ENCODE measurements at regions not wholly inside any gene's neighbourhood (a gene's known extent, or its start where the extent isn't known, plus 50 kb on each side); places are given as distances from the start of the nearest gene placed in this dataset.

GRCh38 chr10:33434933-33435332, 100.5 kb upstream of the NRP1 start:
- TF ChIP-seq CTCF (IDR thresholded peaks at IDR 0.05; ENCODE audit: low read length), result no peak
- TF ChIP-seq EZH2 (IDR thresholded peaks at IDR 0.05; ENCODE audit: borderline replicate concordance, low read length), result no peak

Measured in OCI-LY1 (cell line).